ENCODE measurements at regions not wholly inside any gene's neighbourhood (a gene's known extent, or its start where the extent isn't known, plus 50 kb on each side); places are given as distances from the start of the nearest gene placed in this dataset.

DNA sequence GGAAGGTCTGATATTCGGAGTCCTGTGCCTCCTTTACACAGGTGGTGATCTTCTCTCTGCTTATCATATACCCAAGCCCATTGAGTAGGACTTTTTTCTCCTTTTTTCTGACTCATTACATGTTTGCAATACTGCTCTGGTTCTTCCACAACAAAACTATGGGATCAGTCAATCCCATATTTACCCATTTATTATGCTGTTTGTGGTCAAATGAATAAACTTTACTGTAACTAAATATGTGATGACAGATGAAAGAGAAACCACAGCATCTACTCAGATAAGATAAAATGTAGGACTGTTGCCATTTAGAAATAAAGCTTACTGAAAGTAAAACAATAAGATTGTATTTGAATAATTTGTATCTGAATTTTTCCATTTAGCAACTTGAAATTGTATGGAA, 958.7 kb upstream of the FAT3 start:
- no peaks in the 10 kb centered on the region for H3K4me1 ChIP-seq (ENCODE audit: insufficient read depth, low read length)

DNA sequence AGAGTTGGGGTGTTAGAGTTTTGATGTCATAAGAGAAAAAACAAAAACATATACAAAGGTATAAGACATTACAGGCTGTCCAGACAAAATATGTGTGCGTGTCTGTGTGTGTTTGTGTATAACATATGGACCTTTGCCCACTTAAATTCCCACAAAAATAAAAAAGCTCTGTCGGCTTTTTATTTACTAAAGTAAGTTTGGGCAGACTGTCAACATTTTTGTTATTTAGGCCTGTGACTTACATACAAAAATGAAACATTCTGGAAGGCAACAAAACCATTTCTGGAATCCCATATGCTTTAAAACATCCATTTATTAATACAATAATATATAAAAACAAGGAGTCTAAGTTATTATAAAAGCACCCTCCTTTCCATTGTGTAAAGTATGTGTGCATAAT, 960.1 kb upstream of the FAT3 start:
- Histone ChIP-seq H3K9me2 (replicated peaks; ENCODE audit: low read length) (no peaks in the 10 kb centered on the region), H4K20me1 (ENCODE audit: low read length) (no peaks in the 10 kb centered on the region), H3F3A (ENCODE audit: low read length, unreplicated experiment) (no peaks in the 10 kb centered on the region), H3K4me2 (ENCODE audit: low read length) (no peak overlapping the region), H3K36me3 (ENCODE audit: low read depth, low read length) (no peaks in the 10 kb centered on the region), H3K27ac (ENCODE audit: low read length) (no peak overlapping the region), H2AFZ (ENCODE audit: low read length) (no peak overlapping the region), H3K79me2 (ENCODE audit: low read length) (no peaks in the 10 kb centered on the region), H3K9me3 (ENCODE audit: low read length) (no peaks in the 10 kb centered on the region), H3K4me3 (ENCODE audit: low read length) (no peak overlapping the region), H3K4me1 (ENCODE audit: insufficient read depth, low read length) (no peaks in the 10 kb centered on the region), H3K9ac (ENCODE audit: low read length) (no peak overlapping the region), H3K27me3 (ENCODE audit: low read length) (no peaks in the 10 kb centered on the region)
- intact Hi-C loops (cut with micrococcal nuclease) = no loop called here
- DNase-seq (no peak), ATAC-seq (no peak)
- ChIA-PET POLR2A (ENCODE audit: unreplicated experiment) (interaction anchor here (0.6 kb wide), 1 partner anchor 156 kb away, joined by 12 read pairs; no protein-coding TSS in a partner anchor), CTCF (no interaction called here)
- BruUV-seq (replicated peaks) = no TSS peak
- TF ChIP-seq EZH2phosphoT487 (IDR thresholded peaks at IDR 0.05; ENCODE audit: borderline replicate concordance, low read length) (no peak), EZH2 (IDR thresholded peaks at IDR 0.05; ENCODE audit: low read length, unreplicated experiment) (no peak)
- TF ChIP-seq, protein P1, sequence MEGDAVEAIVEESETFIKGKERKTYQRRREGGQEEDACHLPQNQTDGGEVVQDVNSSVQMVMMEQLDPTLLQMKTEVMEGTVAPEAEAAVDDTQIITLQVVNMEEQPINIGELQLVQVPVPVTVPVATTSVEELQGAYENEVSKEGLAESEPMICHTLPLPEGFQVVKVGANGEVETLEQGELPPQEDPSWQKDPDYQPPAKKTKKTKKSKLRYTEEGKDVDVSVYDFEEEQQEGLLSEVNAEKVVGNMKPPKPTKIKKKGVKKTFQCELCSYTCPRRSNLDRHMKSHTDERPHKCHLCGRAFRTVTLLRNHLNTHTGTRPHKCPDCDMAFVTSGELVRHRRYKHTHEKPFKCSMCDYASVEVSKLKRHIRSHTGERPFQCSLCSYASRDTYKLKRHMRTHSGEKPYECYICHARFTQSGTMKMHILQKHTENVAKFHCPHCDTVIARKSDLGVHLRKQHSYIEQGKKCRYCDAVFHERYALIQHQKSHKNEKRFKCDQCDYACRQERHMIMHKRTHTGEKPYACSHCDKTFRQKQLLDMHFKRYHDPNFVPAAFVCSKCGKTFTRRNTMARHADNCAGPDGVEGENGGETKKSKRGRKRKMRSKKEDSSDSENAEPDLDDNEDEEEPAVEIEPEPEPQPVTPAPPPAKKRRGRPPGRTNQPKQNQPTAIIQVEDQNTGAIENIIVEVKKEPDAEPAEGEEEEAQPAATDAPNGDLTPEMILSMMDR (conservative IDR thresholded peaks at IDR 0.05; ENCODE audit: low read depth, low read length) = no peak

More for the DNA sequence above, 958.7 kb upstream of the FAT3 start:
- CTCF ChIA-PET = no interaction called here
- TF ChIP-seq EZH2phosphoT487 (IDR thresholded peaks at IDR 0.05; ENCODE audit: borderline replicate concordance, low read length) = no peak
- TF ChIP-seq EZH2 (IDR thresholded peaks at IDR 0.05; ENCODE audit: low read length, unreplicated experiment) = no peak
- TF ChIP-seq, protein P1 (conservative IDR thresholded peaks at IDR 0.05; ENCODE audit: low read depth, low read length) = no peak
- H4K20me1 ChIP-seq (ENCODE audit: low read length) = no peaks in the 10 kb centered on the region
- no peaks in the 10 kb centered on the region for H3F3A ChIP-seq (ENCODE audit: low read length, unreplicated experiment)
- intact Hi-C loops (cut with micrococcal nuclease) = no loop called here
- POLR2A ChIA-PET (ENCODE audit: unreplicated experiment) = no interaction called here
- no peak overlapping the region for H3K27ac ChIP-seq (ENCODE audit: low read length)
- H3K79me2 ChIP-seq (ENCODE audit: low read length) = no peaks in the 10 kb centered on the region
- no TSS peak for BruUV-seq (replicated peaks)
- H3K27me3 ChIP-seq (ENCODE audit: low read length) = no peaks in the 10 kb centered on the region
- no peak overlapping the region for H3K4me3 ChIP-seq (ENCODE audit: low read length)
- H3K9me3 ChIP-seq (ENCODE audit: low read length) = no peaks in the 10 kb centered on the region
- no peak overlapping the region for H3K4me2 ChIP-seq (ENCODE audit: low read length)
- peak; percentile 70 for DNase-seq
- H3K36me3 ChIP-seq (ENCODE audit: low read depth, low read length) = no peaks in the 10 kb centered on the region
- ATAC-seq = peak; percentile 18; the same call in 1 of the 2 replicates
- H2AFZ ChIP-seq (ENCODE audit: low read length) = no peak overlapping the region
- no peaks in the 10 kb centered on the region for H3K9me2 ChIP-seq (replicated peaks; ENCODE audit: low read length)
- H3K9ac ChIP-seq (ENCODE audit: low read length) = no peak overlapping the region

DNA sequence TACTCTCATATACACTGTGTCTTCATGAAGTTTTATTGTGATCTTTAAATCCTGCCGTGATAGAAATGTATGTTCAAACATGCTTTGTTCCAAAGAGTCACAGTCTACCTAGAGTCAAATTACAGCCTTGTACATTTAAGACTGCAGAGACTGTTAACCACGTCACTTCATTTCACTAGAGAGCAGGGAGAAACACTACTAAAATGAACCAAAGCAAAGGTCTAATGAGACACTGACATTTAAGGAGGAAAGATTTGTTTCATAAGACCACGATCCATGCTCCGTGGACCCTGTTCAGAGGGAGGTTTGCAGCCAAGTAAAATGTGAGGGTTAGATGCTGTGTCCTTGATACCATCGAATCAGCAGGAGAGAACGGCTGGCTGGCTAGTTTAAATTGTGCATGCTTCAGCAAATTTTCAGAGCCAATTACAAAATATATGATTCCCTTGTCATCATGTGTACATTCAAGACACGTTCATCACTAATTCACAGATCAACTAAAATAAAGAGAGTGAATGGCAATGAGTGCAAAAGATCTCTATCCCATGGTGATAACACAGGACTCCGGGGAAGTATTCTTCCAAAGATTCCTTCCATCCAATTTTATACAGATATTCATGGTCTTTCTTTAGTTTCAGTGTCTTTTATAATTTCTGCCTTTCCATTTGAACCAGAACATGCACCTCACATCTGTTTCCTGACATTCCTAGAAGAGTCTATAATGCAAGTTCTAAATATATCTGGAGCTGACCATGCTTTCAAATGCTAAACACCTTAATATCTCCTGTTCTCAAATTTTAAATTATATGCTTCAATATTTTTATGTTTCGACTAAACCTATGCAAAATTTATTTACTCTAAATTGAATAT, 960.9 kb upstream of the FAT3 start:
- Histone ChIP-seq H4K20me1 (ENCODE audit: low read length) (no peaks in the 10 kb centered on the region), H3K4me2 (ENCODE audit: low read length) (no peak overlapping the region), H3K27ac (ENCODE audit: low read length) (no peak overlapping the region), H3F3A (ENCODE audit: low read length, unreplicated experiment) (no peaks in the 10 kb centered on the region), H3K9me3 (ENCODE audit: low read length) (no peaks in the 10 kb centered on the region), H3K9ac (ENCODE audit: low read length) (no peak overlapping the region), H3K27me3 (ENCODE audit: low read length) (no peaks in the 10 kb centered on the region), H3K36me3 (ENCODE audit: low read depth, low read length) (no peaks in the 10 kb centered on the region), H3K79me2 (ENCODE audit: low read length) (no peaks in the 10 kb centered on the region), H2AFZ (ENCODE audit: low read length) (no peak overlapping the region), H3K4me3 (ENCODE audit: low read length) (no peak overlapping the region), H3K9me2 (replicated peaks; ENCODE audit: low read length) (no peaks in the 10 kb centered on the region), H3K4me1 (ENCODE audit: insufficient read depth, low read length) (no peaks in the 10 kb centered on the region)
- intact Hi-C loops (cut with micrococcal nuclease) = no loop called here
- CTCF ChIA-PET = no interaction called here
- DNase-seq (no peak), ATAC-seq (no peak)
- BruUV-seq (replicated peaks) = no TSS peak
- TF ChIP-seq EZH2 (IDR thresholded peaks at IDR 0.05; ENCODE audit: low read length, unreplicated experiment) (no peak), EZH2phosphoT487 (IDR thresholded peaks at IDR 0.05; ENCODE audit: borderline replicate concordance, low read length) (no peak)
- TF ChIP-seq, protein P1 (conservative IDR thresholded peaks at IDR 0.05; ENCODE audit: low read depth, low read length) = no peak
- POLR2A ChIA-PET (ENCODE audit: unreplicated experiment) = no interaction called here
